AG09309 (cell line): ENCODE measurements at regions not wholly inside any gene's neighbourhood (a gene's known extent, or its start where the extent isn't known, plus 50 kb on each side); places are given as distances from the start of the nearest gene placed in this dataset.

ENCODE experiments used
- DNase-seq: peaks from one replicate; pipeline ENCODE4 v3.0.0-alpha.2; 2010; ENCODE audit warnings: low read depth
- H3K4me3 ChIP-seq: 2 replicates; pipeline ENCODE4 v1.5.1; 2011; ENCODE audit warnings: mild to moderate bottlenecking, low read depth, low read length, moderate library complexity; ENCODE audit not compliant: control insufficient read depth
- TF ChIP-seq, protein P1 (sequence below): IDR thresholded peaks from 2 replicates; pipeline ENCODE4 v1.5.1; 2011; ENCODE audit warnings: mild to moderate bottlenecking, low read depth, low read length, inconsistent platforms; ENCODE audit not compliant: insufficient read depth, control insufficient read depth; ENCODE audit errors: missing control alignments

DNA sequence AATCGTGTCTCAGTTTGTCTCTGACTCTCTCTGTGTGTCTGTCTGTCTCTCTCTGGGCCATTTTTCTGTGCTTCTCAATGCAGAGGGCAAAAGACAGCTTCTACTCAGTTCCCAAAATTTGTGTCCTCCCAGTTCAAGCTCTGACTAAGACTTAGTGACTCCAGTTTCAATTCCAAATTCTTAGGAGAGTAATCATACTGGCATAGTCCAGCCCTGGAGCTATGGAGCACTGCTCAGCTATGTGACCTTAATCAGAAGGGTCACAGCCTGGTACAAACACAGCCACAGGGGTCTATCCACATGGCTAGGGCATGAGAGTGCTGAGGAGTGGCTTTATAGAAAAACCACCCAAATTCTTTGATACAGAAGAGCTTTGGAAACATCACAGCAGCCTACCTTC lies 91.9 kb downstream of the FOXF2 start:
- TF ChIP-seq, protein P1, sequence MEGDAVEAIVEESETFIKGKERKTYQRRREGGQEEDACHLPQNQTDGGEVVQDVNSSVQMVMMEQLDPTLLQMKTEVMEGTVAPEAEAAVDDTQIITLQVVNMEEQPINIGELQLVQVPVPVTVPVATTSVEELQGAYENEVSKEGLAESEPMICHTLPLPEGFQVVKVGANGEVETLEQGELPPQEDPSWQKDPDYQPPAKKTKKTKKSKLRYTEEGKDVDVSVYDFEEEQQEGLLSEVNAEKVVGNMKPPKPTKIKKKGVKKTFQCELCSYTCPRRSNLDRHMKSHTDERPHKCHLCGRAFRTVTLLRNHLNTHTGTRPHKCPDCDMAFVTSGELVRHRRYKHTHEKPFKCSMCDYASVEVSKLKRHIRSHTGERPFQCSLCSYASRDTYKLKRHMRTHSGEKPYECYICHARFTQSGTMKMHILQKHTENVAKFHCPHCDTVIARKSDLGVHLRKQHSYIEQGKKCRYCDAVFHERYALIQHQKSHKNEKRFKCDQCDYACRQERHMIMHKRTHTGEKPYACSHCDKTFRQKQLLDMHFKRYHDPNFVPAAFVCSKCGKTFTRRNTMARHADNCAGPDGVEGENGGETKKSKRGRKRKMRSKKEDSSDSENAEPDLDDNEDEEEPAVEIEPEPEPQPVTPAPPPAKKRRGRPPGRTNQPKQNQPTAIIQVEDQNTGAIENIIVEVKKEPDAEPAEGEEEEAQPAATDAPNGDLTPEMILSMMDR = no peak
- peak; percentile 82 for DNase-seq
- H3K4me3 ChIP-seq = no peak overlapping the region

DNA sequence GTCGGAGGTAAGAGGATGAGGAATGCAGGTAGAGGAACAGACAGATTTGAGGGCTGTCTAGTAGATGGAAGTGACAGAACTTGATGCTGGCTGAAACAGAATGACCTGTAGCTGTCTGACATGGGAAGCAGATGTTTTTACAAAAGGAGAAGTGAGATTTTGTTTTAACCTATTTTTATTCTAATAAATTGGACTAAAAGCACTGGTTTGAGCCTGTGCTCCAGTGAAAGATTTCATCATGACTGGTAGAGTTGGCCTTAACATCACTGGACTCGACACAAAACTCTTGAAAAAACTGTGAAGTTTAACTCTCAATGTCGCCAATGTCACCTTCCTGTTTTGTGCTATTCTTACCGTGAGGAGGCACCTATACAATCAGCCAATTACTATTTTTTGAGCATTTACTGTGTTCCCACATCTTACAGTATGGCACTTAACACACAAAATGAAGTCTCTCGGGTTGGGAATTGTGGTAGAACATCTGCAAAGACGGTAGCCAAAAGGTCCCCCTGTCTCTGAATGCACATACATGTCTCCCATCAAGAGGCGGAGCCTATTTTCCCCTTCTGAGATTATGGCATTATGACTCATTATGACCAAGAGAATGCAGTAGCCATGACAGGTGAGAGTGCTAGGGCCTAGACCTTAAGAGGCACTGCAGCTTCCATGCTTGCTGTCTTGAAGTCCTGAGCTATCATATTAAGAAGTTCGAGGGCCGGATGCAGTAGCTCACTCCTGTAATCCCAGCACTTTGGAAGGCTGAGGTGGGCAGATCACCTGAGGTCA lies 93.2 kb downstream of the FOXF2 start:
- TF ChIP-seq, protein P1 = no peak
- no peak overlapping the region for H3K4me3 ChIP-seq
- DNase-seq = no peak

DNA sequence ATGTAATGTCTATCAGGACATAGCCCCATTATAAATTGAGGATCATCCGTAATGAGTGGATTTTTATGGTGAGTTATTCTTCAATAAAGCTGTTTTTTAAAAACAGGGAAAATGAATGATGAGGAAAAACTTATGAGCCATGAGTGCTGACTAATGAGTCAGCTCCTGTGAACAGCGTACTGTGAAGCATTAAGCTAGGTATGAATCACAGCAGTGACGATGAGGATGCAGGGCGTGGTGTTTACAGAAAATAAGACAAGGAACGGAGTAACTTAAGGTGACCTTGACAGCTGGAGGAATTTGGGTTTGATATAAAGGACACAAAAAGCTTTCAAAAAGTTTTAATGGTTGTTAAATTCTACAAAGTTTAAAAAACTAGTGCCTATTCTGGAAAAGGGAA lies 96.3 kb downstream of the FOXF2 start:
- TF ChIP-seq, protein P1 = no peak
- H3K4me3 ChIP-seq = no peak overlapping the region
- peak; percentile 71 for DNase-seq

DNA sequence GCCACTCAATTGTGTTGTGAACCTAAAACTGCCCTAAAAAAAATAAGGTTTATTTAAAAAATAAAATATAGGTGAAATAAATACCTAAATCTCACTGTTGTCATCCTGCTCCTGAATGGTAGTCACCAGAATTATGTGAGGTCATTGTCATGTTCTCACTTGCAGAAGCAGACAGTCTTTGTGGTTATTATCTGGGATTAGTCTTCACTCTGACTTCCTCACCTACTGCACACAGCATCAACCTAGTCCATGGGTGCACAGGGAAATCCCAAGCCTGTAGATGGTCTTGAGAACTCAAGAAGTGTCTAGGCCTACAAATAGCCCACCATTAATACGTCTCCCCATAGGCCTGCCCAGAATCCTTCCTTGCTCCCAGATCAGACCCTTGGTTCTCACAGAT lies 97.0 kb downstream of the FOXF2 start:
- no peak overlapping the region for H3K4me3 ChIP-seq
- TF ChIP-seq, protein P1 = no peak
- no peak for DNase-seq

DNA sequence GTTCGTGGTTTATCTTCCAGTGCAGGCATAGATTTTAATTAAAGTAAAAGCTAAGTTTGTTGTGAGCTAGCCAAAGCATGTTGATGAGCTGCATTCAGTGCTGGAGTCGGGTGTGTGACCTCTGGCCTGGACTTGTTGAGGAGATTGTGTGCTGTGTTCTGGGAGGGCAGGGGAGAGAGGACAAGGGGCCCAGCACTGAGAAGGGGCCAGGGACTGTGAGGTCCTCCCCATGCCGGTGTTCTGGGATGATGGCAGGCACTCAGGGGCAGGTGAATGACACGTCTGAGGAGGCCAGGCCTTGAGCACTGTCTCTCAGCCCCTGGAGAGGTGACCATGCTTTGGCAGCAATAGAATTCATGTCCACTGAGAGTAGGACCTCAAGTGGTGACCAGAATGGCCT lies 97.9 kb downstream of the FOXF2 start:
- TF ChIP-seq, protein P1 = no peak
- no peak for DNase-seq
- no peak overlapping the region for H3K4me3 ChIP-seq

DNA sequence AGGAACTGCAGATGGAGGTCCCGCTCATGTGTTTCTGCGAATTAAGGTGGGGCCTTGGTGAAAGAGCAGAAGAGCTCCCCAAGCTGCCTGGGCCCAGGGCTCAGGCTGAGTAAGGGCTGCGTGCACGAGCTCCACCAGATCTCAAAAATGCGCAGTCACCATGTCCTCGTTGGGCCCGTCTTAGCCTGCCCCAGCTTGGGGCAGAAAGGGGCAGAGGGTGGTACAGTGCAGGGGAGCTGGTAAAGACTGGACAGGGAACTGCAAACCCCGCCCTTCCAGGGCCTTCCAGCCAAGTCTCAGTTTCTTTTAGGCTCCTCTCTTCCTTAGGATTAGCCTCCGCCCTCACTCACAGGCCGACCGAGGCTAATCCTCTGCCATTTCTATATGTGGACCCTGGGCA lies 101.6 kb downstream of the FOXF2 start:
- DNase-seq = no peak
- TF ChIP-seq, protein P1 = no peak
- no peak overlapping the region for H3K4me3 ChIP-seq

DNA sequence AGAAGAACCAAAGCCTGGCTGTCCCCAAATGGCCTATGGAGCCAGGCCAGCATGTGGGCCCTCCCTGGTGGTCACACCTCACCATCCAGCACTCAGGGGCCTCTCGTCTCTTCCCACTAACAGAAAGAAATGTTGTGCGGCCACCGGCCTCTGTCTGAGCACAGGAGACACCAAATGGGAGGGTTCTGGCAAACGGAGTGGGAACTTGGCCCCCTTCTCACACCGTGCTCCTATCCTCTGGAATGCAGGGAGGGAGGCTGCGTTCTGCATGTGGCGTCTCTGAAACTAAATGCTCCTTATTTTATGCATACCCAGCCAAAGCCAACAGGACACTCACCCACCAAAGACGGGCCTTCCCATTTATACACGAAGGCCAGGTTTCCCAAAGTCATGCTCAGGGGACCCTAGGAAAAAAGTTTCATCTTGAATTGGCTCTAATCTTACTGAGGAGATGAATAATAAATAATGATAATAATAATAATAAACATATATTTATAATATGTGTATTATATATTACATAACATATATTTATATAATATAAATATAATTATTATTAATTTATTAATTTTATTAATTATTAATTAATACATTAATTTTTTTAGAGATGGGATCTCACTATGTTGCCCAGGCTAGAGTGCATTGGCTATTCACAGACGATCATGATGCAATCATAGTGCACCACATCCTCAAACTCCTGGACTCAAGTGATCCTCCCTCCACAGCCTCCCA lies 102.4 kb downstream of the FOXF2 start:
- TF ChIP-seq, protein P1 = no peak
- no peak overlapping the region for H3K4me3 ChIP-seq
- DNase-seq = no peak
